ENCODE measurements at regions not wholly inside any gene's neighbourhood (a gene's known extent, or its start where the extent isn't known, plus 50 kb on each side); places are given as distances from the start of the nearest gene placed in this dataset.
"Not testable (repeated sequence)": the region's sequence is repeated elsewhere in the genome, so short reads cannot be mapped to it uniquely, and the experiment has no call there.

DNA sequence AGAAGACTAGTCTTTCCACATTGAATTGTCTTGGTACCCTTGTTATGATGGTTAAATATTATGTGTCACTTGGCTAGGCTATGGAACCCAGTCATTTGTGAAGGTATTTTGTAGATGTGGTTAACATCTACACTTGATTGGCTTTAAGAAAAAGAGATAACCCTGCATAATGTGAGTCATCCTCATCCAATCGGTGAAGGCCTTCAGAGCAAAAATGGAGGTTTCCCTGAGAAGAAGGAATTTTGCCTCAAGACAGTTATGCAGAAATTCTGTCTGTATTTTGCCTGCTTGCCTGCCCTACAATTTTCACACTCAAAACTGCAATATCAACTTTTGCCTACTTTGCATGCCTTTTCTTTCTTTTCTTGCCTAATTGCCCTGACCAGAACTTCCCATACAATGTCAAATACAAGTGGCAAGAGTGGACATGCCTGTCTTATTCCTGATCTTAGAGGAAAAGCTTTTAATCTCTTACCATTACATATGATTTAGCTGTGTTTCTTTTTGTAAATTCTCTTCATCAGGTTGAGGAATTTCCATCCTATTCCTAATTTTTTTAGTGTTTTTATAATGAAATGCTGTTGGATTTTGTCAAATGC is 84.6 kb upstream of the CDC42EP3 start:
- TF ChIP-seq POLR2A (IDR thresholded peaks at IDR 0.05): not testable (repeated sequence)
- TF ChIP-seq, protein P1, sequence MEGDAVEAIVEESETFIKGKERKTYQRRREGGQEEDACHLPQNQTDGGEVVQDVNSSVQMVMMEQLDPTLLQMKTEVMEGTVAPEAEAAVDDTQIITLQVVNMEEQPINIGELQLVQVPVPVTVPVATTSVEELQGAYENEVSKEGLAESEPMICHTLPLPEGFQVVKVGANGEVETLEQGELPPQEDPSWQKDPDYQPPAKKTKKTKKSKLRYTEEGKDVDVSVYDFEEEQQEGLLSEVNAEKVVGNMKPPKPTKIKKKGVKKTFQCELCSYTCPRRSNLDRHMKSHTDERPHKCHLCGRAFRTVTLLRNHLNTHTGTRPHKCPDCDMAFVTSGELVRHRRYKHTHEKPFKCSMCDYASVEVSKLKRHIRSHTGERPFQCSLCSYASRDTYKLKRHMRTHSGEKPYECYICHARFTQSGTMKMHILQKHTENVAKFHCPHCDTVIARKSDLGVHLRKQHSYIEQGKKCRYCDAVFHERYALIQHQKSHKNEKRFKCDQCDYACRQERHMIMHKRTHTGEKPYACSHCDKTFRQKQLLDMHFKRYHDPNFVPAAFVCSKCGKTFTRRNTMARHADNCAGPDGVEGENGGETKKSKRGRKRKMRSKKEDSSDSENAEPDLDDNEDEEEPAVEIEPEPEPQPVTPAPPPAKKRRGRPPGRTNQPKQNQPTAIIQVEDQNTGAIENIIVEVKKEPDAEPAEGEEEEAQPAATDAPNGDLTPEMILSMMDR (IDR thresholded peaks at IDR 0.05): not testable (repeated sequence)
